SIG-M5 treated with dmso at 0.1 percent for 504 hours (cell line): ENCODE measurements at regions not wholly inside any gene's neighbourhood (a gene's known extent, or its start where the extent isn't known, plus 50 kb on each side); places are given as distances from the start of the nearest gene placed in this dataset.
"Not testable (repeated sequence)": the region's sequence is repeated elsewhere in the genome, so short reads cannot be mapped to it uniquely, and the experiment has no call there.

Source experiments
- DNase-seq: peaks from one replicate; lab custom pipeline; 2025; ENCODE audit not compliant: unreplicated experiment; lab: John Stamatoyannopoulos, UW

DNA sequence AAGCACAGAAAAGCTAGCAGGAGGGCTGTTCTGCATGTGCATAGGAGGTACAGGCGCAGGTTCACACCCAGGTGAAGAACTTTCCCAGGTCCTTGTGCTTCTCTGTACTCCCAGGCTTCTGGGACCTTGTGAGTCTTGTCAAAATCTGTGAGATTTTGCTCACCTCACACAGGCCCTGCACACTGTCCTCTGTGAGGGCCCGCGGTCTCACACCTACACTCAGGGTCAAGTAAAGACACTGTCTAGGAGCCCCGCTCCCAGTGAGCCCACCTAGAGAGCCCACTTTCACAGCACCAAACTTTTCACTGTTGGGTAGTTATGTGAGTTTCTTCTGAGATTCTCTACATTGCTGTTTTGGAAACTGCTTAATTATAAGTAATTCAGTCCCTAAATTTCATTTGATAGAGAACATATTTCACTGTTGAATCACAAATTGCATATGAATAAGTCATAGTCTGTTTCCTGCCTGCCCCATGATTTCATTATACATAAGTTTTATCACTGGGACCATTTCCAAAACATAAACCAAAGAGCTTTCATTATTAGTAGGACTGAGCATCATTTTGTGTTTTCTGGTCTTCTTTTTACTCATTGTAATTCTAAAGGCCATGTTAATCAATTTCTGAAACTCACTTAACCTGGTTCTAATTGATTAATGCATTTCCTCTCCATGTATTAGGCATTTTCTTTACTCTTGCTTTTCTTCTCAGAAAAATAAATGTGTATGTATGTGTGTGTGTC, 234.2 kb upstream of the SPOPL start:
- DNase-seq, result no peak

DNA sequence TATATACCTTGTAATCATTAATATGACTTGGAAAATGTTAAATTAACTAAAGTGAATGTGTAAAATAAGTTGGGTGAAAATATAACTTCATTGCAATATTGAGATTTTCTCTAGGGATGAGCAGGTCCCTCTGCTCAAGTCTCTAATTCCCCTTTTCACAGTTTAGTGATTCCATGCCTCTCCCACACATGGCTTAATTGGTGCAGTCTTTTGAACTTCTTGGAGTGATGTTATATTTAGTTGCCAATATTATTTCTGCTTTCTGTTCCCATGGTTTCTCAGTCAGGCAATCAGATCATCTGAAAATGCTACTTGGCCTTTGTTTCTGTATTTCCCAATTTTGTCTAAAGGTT, 233.7 kb upstream of the SPOPL start:
- DNase-seq, result no peak

DNA sequence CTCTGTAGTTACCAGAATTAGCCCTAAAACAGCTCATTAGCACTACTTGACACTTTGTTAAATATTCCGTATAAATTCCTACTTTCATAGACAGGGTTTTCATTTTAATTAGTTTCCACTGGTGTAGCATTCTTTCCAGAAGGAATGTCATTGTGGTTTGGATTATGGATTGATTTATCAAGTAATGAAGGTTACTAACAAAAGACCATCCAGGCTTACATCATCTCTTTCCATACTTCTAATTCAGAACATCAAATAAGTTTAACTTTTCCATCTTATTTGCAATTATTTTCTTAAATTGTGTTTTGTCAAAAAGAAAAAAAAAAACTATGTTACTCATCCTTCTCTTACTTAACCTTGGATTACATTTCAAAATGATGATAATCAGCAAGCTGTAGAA, 231.8 kb upstream of the SPOPL start:
- no peak for DNase-seq

DNA sequence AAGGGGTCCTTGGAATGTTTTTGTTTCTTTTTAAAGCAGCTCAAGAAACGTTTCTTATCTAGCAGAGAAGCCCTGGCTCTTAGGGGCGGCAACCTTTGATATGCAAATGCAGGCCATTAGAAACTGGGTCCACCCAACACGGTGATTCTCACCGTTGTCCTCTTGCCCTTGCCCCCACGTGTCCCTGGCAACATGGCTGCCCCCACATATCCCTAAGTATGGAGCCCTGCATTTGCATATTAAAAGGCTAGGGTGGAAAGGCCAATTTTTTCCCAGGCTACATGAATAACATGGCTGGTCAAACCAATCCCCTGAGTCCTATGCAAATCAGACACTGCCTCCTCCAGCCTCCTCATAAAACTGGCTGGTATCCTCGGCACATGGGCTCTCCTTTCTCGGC, 230.1 kb upstream of the SPOPL start:
- no peak for DNase-seq

DNA sequence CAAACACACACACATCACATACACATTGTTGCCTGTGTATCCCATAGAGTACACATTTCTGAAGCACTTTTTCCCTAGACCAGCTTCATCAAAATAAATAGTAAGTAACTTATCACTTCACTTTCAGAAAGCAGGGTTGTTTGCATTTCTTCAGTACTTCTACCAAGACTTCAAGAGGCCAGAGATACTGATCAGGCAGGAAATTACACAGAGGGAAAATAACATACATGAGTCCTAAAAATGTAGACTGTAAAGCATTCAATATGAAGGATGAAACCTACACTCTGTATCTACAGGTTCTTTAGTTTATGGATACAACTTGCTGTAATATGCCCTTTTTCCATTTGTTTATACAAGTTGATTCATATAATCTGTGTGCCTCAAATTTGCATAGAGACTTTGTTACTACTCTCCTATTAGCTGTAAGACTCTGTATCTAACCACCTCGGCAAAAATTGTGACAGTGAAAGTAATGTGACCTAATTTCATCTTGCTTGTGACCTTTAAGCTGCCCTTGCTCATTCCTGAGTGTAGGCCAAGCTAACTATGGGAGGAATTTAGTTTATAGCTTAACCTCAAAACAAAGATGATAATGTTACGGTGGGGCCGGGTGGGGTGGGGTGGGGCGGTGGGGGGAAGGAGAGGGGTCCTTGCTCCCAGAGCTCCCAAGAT, 228.9 kb upstream of the SPOPL start:
- DNase-seq, result no peak

DNA sequence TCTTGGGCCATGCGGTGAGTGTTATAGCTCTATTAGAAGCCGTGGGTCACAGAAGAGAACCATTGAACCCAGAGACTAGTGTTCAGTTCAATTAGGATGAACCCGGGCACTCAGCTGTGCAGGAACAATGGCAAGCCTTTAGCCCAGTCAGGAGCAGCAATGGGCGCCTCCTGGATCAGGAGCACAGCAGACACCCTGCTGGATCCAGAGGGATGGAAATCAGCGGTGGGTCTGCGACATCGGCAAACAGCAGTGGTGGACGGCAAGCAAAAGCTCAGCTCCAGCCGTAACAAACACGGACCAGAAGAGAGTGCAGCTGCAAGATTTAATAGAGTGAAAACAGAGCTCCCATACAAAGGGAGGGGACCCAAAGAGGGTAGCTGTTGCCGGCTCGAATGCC, 228.3 kb upstream of the SPOPL start:
- not testable (repeated sequence) for DNase-seq

DNA sequence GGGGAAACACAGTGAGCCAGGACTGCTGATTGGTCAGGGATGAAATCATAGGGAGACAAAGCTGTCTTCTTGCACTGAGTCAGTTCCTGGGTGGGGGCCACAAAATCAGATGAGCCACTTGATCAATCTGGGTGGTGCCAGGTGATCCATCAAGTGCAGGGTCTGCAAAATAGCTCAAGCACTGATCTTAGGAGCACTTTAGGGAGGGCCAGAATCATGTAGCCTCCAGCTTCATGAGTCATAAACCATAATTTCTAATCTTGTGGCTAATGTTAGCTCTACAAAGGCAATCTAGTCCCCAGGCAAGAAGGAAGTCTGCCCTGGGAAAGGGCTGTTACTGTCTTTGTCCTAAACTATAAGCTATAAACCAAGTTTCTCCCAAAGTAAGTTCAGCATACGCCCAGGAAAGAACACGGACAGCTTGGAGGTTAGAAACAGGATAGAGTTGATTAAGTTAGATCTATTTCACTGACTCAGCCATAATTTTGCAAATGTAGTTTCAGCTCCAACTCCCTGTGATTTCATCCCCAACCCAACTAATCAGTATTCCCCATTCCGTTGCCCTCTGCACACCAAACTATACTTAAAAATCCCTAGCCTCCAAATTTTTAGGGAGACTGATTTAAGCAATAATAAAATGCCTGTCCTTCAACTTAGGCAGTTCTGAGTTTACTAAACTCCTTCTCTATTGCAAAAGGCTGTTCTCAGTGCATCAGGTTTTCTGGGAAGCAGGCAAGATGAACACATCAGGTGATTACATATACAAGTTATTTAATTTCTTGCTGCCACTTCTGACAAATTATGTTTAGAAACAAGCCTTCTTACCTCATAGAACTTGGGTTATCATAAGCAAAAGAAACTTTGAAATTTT, 226.9 kb upstream of the SPOPL start:
- DNase-seq, result no peak

DNA sequence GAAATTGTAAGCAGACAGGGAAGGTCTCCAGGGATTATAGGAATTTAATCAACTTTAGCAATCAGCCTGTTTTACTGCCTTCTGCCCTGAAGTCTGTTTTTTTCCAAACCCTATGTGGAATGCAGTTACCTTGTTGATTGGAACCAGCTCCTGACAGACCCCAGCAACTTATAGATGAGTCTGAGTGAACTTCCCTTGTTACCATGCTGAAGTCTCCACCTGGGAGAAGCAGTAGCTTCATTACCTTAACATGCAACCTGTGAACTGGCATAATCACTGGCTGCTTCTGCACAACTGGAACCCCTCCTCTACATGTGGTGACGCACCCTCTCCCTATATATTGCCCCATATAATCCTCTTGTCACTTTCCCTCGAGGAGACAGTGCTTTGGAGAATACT, 226.3 kb upstream of the SPOPL start:
- no peak for DNase-seq

DNA sequence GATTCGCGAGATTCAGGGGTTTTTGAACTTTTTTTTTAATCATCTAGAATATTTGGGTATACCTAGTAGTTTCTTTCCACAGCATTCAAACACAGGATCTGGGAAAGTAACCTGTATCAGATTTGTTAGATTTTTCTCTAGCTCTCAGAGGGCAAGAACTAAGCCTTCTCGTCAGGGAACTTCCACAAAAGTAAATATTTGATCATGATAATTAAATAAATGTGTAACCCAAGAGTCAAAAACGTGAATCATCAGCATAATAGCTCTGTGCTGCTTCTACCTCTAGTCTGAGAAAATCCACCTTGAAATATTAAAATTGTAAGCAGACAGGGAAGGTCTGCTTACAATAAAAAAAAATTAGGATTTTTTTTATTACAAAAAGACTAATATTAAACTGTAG, 225.7 kb upstream of the SPOPL start:
- DNase-seq, result peak; percentile 26

DNA sequence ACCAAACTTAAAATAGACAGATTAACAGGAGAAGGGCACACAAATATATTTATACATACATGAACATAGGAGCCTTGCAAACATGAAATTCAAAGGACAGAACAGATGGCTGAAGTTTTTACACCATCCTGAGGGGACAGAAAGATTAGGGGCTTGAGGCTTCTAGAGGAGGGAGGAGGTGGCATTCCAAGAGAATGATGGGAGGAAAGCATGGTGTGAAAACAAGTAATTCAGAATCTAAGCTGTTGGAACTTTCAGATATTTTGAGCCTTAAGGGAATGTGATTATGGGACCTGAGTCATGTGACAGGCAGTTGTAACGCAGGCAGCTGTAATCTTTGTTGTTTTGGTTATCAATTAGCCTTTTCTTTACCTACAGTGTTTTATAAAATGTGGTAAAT, 225.2 kb upstream of the SPOPL start:
- no peak for DNase-seq

DNA sequence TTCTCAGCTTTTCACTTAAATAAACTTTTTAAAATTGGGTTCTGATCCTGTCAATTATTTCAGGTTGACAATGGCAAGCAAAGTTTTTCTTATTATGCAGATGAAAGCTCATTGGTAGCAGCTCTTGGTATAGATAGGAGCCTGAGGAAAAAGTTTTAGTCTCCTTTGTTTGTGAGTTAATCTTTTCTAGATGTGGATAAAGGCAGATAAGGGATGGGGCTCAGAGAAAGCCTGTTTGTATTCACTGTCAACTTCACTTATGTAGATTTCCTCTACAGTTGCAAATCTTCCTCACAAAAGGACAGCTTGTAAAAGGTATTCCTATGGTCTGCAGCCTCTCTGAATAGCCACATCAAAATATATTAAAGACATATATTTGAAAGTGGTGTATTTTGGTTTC, 224.5 kb upstream of the SPOPL start:
- no peak for DNase-seq

DNA sequence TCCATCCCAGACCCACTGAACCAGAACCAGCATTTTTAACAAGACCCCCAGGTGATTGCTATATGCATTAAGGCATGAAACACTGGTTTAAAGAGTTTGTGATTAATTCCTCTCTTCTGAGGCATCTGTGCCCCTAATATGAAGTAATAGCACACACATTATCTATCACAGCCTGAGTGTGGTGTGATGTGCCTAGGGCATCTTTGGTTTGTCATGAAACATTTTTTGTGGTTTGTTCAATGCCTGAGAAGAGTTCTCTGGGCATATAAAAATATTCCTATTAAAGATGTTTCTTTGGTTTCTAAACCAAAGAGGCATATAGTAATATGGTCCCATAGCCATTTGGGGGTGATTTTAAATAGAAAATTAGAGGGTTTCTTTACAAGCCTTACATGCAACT, 221.7 kb upstream of the SPOPL start:
- no peak for DNase-seq

DNA sequence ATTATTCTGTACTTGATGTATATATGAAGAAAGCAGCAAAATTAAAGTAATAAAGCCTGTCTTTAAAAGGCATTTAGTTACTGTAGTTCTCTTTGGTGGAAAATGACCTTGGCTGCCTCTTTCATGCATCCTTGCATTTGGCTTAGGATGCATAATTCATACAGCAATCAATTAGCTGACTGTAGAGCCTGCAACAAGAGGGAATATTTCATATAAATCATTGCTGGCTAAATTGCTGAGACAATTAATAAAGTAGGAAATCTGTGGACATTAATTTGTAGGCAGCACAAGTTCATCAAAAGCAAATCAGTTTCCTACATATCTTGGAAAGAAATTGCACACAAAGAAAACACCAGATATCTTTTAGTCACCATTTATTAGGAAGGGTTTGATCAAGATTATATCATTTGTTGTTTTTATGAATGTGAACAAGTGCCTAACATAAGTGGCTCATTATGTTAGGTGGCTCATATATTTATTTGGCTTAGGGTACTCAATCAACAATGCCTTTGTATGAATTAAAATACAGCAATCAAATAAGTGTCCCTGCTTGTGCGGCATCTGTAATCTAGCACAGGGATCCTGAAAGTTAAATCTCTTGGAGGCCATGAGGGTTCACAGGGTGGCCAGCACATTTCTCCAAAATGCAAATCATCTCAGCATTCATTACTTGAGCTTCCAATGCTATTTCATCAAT, 220.4 kb upstream of the SPOPL start:
- no peak for DNase-seq

DNA sequence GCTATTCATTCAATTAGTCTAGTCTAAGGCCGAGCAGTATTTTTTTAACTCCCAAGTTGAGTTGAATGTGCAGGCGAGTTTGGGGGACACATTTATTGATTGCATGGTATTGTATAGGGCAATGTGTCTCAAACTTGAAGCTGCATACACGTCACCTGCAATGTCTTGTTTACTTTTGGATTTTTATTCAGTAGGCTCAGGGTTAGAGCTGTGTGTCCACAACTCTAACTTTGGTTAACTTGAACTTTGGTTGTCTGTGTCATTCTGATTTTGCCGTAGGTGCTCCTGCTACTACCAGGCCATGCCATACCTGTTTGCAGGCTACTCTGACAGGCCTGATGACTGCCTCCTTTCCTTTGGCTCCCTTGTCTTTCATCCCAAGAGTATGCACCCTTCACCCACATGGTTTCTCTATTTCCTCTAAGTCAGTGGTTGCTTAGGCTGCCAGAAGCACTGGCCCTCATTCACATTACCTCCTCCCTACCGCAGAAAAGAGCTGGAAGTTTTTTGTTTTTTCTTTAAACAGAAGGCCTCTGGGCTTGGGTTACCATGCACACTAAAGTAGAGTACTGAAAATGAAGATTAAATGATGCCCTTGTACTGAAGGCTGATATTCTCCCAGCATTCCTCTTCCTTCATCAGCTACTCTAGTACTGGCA, 219.4 kb upstream of the SPOPL start:
- DNase-seq, result no peak

DNA sequence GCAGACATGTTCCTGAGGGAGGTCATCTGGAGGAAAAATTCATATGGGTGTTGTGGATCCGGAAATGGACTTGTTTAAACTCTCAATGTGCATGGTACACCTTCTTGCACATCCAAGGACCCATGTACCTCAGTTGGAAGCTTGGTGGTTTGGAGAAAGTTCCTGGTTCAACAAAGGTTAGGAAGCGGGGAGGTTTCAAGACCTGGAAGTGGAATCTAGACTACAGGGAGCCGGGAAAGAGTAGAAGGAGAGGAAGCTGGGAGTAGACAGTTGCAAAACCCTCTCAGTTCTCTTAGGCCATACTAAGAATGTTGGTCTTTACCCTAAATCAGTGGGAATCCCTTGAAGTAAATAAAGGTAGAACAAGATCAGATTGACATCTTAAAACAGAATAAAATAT, 209.8 kb upstream of the SPOPL start:
- DNase-seq, result no peak

DNA sequence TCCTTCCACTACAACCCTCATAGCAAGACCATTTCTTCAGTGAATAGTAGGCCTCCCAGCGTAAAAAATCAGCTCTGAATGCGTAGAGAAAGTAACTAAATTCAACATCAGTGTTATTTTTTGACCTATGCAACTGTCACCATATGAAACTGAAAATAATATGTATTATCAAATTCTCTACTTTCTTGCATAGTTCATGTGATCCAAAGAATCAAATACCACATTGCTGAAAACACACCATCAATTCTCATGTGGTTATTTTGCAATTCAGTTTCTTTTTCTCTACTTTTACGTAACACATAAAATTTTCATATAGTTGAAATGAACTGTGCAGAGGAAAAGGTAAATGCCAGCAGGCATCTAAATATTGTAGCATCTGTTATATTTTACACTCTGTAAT, 208.5 kb upstream of the SPOPL start:
- no peak for DNase-seq

DNA sequence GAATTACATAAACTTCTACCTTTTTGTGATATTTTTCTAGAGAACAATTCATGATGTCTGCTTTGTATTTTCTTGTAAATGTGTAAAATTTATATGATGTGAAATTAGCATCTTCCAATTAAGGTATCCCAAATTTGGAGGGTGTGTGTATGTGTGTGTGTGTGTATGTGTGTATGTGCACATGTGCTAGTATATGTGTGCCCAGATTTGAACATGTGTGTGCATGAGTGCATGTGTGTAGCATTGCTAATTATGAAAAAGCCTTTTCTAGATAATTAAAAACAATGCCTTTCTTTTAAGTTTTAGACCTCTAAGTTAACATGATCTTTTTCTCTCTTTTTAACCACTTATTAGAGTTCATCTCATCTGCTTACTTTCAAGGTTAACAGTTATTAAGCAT, 208.0 kb upstream of the SPOPL start:
- no peak for DNase-seq

DNA sequence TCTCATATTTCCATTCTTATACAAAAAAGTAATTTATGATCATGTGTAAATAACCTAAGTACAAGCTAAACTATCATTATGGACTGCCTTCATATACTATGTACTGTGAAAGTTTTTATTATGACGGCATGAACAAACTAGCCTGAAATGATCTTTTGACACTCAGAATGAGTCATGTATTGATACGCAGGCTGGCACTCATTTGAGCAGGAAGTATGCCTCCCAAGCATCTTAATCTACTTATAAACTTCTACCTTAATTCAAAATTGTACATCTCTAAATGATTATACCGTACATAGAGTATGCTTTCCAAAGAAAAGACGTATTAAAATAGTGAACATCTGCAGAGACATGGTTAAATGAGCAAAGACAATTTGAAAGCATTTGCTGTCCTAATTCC, 207.1 kb upstream of the SPOPL start:
- DNase-seq, result no peak

DNA sequence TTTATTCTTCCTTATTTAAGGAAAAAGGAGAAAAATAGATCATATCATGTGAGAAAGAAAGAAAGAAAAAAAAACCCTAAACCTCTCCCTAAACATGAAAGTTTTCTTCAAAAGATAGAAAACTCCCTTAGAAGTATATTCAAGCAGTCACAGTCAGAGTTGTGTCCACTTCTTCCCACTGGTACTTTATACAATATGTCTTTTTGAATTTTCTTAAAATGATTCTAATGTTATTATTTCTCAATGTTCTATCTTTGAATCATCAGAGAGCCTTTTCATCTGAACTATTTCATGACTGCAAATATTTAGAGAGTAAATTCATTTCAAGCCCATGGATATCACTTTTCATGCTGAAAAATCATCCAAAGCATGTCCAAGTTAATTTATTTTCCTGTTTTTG, 205.2 kb upstream of the SPOPL start:
- no peak for DNase-seq

DNA sequence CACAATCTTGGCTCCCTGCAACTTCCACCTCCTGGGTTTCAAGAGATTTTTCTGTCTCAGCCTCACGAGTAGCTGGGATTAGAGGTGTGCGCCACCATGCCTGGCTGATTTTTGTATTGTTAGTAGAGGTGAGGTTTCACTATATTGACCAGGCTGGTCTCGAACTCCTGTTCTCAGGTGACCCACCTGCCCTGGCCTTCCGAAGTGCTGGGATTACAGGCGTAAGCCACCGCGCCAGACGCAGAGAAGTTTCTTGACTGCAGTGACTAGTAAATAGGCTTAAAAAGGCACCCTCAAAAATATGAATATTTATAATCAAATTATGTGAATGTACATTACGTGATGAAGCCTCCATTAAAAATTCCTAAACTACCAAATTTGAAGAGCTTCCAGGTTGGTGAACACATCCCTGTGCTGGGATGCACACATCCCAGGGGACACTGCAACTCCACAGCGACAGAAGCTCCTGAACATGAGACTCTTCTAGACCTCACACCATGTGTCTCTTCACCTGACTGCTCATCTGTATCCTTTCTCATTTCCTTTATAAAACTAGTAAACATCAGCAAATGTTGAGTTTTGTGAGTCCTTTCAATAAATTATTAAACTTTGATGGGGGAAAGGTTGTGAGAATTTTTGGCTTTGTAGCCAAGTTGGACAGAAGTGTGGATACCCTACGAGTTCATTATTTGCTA, 203.3 kb upstream of the SPOPL start:
- DNase-seq, result no peak
